NOMO-1 (cell line): ENCODE measurements at regions not wholly inside any gene's neighbourhood (a gene's known extent, or its start where the extent isn't known, plus 50 kb on each side); places are given as distances from the start of the nearest gene placed in this dataset.
"Not testable (repeated sequence)": the region's sequence is repeated elsewhere in the genome, so short reads cannot be mapped to it uniquely, and the experiment has no call there.

Experiments
- DNase-seq, 2 experiments: peaks; one replicate each; lab custom pipeline; 2025; ENCODE audit not compliant: unreplicated experiment in 2 of 2; lab: John Stamatoyannopoulos, UW

GRCh38 chr10:84005403-84005802 lies 133.9 kb upstream of the GHITM start:
- no peak for DNase-seq

DNA sequence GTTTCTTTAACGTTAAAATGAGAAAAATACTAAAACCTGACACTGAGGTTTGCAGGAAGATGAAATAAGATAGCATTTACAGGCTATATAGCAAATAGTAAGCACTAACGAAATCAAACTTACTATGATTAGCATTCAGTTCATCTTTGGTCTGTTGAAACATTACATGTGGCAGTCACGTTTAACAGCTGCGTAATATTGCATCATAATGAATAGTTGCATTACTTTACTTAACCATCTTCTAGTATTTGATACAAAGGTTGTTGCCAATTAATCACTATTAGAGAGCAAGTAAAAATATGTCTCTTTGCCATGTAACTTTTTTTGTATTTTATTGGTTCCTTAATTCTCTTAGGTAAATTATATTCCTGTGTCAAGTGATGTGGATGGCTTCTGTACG lies 131.8 kb upstream of the GHITM start:
- DNase-seq: peak in 1 of 2 experiments; percentile 65

- DNase-seq: peak in 1 of 2 experiments; percentile 49
Measured at GRCh38 chr10:84008878-84009277, 130.4 kb upstream of the GHITM start.

- DNase-seq: no peak
Measured at GRCh38 chr10:84012431-84012830, 126.9 kb upstream of the GHITM start.

GRCh38 chr10:84012831-84013458 lies 126.4 kb upstream of the GHITM start:
- DNase-seq: peak in 1 of 2 experiments; percentile 8

DNA sequence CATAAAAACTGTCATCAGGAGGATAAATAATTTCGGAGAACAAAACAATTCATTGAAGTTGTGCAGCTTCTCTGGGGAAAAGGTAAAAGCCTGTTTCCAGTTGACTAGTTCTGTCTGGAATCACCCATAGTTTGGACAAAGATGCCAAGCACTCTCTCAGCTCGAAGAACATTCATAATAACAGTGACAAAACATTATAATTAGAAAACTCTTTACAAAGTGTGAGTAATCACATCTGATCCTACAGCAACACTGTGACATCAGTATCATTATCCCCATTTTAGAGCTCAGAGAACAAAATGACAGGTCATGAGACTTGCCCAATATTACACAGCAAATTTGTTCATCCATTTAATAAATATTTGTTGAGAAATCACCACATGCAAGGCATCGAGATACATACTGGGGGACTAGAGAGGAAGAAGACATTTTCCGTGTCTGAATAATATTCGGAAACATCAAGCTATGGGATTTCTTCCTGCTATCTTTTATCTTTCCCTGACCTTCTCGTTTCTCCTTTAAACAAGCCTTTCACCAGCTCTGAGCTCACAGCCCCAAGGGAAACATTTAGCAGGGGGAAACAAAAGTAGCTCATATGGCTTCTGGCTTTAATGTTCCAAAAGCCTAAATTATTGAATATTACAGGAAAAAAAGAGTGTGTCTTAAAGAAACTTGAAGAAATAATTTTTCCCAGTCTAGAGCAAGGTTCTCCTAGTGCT lies 123.3 kb upstream of the GHITM start:
- no peak for DNase-seq

GRCh38 chr10:84018826-84019225 lies 120.5 kb upstream of the GHITM start:
- no peak for DNase-seq

GRCh38 chr10:84019854-84020458 lies 119.4 kb upstream of the GHITM start:
- not testable (repeated sequence) for DNase-seq

GRCh38 chr10:84026821-84027257 lies 112.5 kb upstream of the GHITM start:
- DNase-seq: peak in 1 of 2 experiments; percentile 7

DNA sequence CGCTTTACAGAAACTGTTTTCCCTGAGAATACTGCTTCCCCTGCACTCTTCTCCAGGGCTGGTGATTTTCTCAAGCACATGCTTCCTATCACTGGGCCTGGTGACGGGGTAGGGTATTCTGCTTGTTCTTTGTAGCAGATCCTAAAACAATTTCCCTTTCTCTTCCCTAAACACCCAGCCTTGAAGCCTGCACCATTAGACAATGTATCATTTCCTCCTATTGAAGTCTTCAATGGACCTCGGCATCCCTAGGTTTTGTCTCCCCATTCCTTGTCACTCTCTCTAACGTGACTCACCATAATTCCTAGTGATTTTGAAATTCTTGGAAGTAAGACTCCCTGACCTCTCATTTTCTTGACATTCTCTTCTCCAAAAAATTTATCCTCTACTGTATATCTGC lies 109.5 kb upstream of the GHITM start:
- no peak for DNase-seq

GRCh38 chr10:84038035-84038434 lies 101.3 kb upstream of the GHITM start:
- DNase-seq: no peak

GRCh38 chr10:84039957-84040356 lies 99.4 kb upstream of the GHITM start:
- no peak for DNase-seq

GRCh38 chr10:84047258-84048010 lies 91.9 kb upstream of the GHITM start:
- DNase-seq: no peak

DNA sequence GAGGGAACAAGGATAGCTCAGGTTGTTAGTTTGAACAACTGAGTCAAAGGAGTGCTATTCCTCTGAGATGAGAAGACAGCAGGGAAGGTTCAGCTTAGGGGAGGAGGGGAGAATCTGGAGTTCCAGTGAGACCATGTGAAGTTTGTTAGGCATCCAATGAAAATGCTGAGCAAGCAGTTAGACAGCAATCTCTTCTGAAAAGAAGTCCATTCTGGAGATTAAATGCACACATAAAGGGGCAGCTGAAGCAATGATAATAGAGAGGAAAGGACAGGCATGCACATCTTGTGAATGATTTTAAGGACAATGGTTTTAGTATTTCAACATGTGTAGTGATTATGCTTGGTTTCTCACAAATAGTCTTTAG lies 89.7 kb upstream of the GHITM start:
- no peak for DNase-seq

GRCh38 chr10:84053626-84054025 lies 85.7 kb upstream of the GHITM start:
- DNase-seq: no peak

DNA sequence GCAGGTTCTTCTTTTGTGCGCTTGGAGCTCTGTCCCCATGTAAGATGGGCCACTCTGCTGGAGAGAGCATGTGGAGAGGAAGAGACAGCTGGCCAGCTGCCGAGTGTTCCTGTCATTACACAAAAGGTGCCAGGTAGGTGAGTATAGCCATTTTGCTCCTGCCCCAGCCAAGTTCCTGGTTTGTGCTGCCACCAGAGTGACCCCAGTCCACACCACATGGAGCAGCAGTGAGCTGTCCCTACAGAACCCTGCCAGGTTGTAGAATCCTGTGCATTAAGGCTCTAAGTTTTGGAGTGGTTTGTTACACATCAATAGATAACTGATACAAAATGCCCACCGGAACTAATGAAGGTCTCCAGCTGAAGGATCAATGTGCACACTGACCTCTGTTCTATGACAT lies 84.6 kb upstream of the GHITM start:
- no peak for DNase-seq

DNA sequence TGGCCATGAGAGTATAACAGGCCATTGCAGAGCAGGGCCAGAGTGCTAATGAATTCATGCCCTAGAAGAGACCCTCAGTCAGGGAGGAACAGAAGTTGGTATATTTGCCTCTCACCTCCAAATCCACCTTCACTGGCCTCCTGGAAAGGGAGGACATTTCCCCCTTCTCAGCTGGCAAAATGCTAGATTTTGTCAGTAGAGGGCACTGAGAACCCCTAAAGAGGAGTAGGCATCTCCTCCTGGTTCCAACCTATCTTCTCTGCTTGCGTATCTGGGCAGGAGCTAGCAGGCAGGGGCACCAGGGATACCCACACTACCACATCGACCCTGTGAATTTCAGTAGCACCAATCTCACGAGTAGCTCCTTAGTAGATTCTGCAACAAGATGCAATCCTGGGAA lies 79.8 kb upstream of the GHITM start:
- DNase-seq: no peak

- no peak for DNase-seq
Measured at GRCh38 chr10:84063440-84063839, 75.9 kb upstream of the GHITM start.

- no peak for DNase-seq
Measured at GRCh38 chr10:84065804-84066601, 73.3 kb upstream of the GHITM start.

DNA sequence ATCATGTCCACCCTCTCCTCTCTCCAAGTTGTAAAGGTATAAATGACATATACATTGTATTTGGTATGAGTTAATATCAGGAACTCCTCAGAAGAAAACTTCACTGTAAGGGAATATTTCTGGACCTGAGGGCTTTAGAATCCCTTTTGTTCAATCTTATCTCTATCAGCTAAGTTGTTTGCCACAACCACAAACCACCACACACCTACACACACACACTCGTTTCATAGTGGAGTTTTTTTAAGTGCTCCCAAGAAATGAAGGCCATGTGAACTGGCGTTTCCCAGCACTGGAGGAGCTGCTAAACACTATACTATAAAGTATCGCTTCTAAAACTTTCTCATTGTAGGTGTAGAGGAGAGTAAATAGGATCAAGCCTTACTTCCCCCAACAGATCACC lies 64.8 kb upstream of the GHITM start:
- DNase-seq: no peak
